GM18873 (cell line): ENCODE measurements at regions not wholly inside any gene's neighbourhood (a gene's known extent, or its start where the extent isn't known, plus 50 kb on each side); places are given as distances from the start of the nearest gene placed in this dataset.
"Not testable (repeated sequence)": the region's sequence is repeated elsewhere in the genome, so short reads cannot be mapped to it uniquely, and the experiment has no call there.

ENCODE experiments used
- ATAC-seq: cut with Tn5 transposase; IDR thresholded peaks from one replicate; pipeline ENCODE4 v1.9.1; 2021; ENCODE audit warnings: mild to moderate bottlenecking, moderate library complexity, moderate number of reproducible peaks; ENCODE audit not compliant: unreplicated experiment, low FRiP score

GRCh38 chr9:72433616-72434267 lies 68.7 kb upstream of the ZFAND5 start:
- not testable (repeated sequence) for ATAC-seq

GRCh38 chr9:72431036-72431435 lies 66.0 kb upstream of the ZFAND5 start:
- no peak for ATAC-seq

GRCh38 chr9:72428329-72428728 lies 63.3 kb upstream of the ZFAND5 start:
- no peak for ATAC-seq

GRCh38 chr9:72427801-72428200 lies 62.8 kb upstream of the ZFAND5 start:
- ATAC-seq, result no peak

GRCh38 chr9:72424131-72424530 lies 59.1 kb upstream of the ZFAND5 start:
- ATAC-seq, result no peak

GRCh38 chr9:72422214-72422613 lies 57.2 kb upstream of the ZFAND5 start:
- ATAC-seq, result no peak

GRCh38 chr9:72420783-72421182 lies 55.8 kb upstream of the ZFAND5 start:
- ATAC-seq, result no peak

- no peak for ATAC-seq
Measured at GRCh38 chr9:72415948-72416347, 50.9 kb upstream of the ZFAND5 start.

- no peak for ATAC-seq
Measured at GRCh38 chr9:72415163-72415562, 50.2 kb upstream of the ZFAND5 start.
